RWPE2 (cell line): ENCODE measurements at regions not wholly inside any gene's neighbourhood (a gene's known extent, or its start where the extent isn't known, plus 50 kb on each side); places are given as distances from the start of the nearest gene placed in this dataset.

ENCODE experiments used
- ATAC-seq: fragments of 200-7000 bp; cut with Tn5 transposase; 3 replicates; pipeline ENCODE4 v1.9.1; 2021; ENCODE audit warnings: low read depth
- DNase-seq: peaks from one replicate; pipeline ENCODE4 v3.0.0-alpha.2; 2020; ENCODE audit warnings: low spot score
- H3K27ac ChIP-seq: fragments of 450-650 bp; 2 replicates; pipeline ENCODE4 v1.5.1; 2017; ENCODE audit warnings: mild to moderate bottlenecking; ENCODE audit not compliant: poor library complexity, severe bottlenecking
- H3K27me3 ChIP-seq: fragments of 250-450 bp; sonication (Bioruptor Pico); 2 replicates; pipeline ENCODE4 v1.5.1; 2021; ENCODE audit warnings: mild to moderate bottlenecking, moderate library complexity; ENCODE audit not compliant: insufficient read depth, poor library complexity, severe bottlenecking
- H3K36me3 ChIP-seq: fragments of 250-450 bp; sonication (Bioruptor Pico); 2 replicates; pipeline ENCODE4 v1.5.1; 2020; ENCODE audit warnings: low read depth, mild to moderate bottlenecking, moderate library complexity
- H3K4me1 ChIP-seq: fragments of 250-450 bp; sonication (Bioruptor Pico); 2 replicates; pipeline ENCODE4 v1.5.1; 2021; ENCODE audit warnings: mild to moderate bottlenecking, moderate library complexity; ENCODE audit not compliant: insufficient read depth, poor library complexity, severe bottlenecking
- H3K4me3 ChIP-seq: fragments of 250-450 bp; sonication (Bioruptor Pico); 2 replicates; pipeline ENCODE4 v1.5.1; 2021; ENCODE audit warnings: mild to moderate bottlenecking, moderate library complexity; ENCODE audit not compliant: severe bottlenecking
- H3K9me3 ChIP-seq: fragments of 250-450 bp; sonication (Bioruptor Pico); 2 replicates; pipeline ENCODE4 v1.5.1; 2021; ENCODE audit warnings: mild to moderate bottlenecking, moderate library complexity; ENCODE audit not compliant: severe bottlenecking
- TF ChIP-seq, protein P1 (sequence below): fragments of 450-650 bp; IDR thresholded peaks from one replicate; pipeline ENCODE4 v1.5.1; 2017; ENCODE audit warnings: mild to moderate bottlenecking, moderate library complexity; ENCODE audit not compliant: poor library complexity, severe bottlenecking

DNA sequence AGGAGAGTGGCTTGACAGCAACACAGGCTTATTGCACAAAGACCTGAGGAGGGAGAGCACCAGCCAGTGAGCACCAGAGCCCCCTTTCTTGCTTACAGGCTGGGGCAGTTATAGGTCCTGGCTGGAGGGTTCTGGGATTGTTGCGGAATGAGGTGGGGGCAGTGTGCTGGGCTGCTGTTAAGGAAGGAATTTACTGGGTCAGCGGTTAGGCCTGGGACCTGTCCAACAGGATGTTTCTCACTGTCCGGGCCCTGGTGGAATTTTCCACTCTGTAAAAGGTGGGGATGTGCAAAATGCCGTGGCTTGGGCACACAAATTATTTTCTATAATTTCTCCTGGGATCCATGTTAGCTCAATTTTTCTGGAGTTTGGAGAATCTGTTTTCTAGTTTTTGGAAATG lies 757.3 kb downstream of the TYW1 start:
- Histone ChIP-seq H3K27ac (no peak overlapping the region), H3K9me3 (no peaks in the 10 kb centered on the region), H3K36me3 (no peaks in the 10 kb centered on the region), H3K4me3 (no peak overlapping the region), H3K4me1 (no peaks in the 10 kb centered on the region), H3K27me3 (no peaks in the 10 kb centered on the region)
- no peak for ATAC-seq
- no peak for DNase-seq
- TF ChIP-seq, protein P1, sequence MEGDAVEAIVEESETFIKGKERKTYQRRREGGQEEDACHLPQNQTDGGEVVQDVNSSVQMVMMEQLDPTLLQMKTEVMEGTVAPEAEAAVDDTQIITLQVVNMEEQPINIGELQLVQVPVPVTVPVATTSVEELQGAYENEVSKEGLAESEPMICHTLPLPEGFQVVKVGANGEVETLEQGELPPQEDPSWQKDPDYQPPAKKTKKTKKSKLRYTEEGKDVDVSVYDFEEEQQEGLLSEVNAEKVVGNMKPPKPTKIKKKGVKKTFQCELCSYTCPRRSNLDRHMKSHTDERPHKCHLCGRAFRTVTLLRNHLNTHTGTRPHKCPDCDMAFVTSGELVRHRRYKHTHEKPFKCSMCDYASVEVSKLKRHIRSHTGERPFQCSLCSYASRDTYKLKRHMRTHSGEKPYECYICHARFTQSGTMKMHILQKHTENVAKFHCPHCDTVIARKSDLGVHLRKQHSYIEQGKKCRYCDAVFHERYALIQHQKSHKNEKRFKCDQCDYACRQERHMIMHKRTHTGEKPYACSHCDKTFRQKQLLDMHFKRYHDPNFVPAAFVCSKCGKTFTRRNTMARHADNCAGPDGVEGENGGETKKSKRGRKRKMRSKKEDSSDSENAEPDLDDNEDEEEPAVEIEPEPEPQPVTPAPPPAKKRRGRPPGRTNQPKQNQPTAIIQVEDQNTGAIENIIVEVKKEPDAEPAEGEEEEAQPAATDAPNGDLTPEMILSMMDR = no peak

DNA sequence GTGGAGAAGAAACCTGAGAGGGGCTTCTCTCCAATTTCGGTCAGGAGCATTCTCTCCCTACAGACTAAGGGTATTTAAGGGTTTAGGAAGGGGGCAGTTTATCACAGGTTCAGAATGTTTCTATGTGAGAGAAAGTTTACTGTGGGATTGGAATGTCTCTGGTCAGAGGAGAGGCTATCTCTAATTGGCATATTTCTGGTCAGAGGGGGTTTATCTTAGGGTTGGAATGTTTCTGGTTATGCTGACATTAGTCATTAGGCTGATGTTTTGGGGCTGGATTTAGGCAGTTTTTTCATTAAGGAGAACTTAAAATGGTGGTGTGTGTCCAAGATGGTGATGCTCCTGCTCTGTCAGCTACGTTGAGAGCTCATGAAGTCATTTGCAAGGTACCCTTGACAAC lies 758.0 kb downstream of the TYW1 start:
- no peak overlapping the region for H3K27ac ChIP-seq
- no peak for ATAC-seq
- H3K36me3 ChIP-seq = no peaks in the 10 kb centered on the region
- no peaks in the 10 kb centered on the region for H3K4me1 ChIP-seq
- no peak overlapping the region for H3K4me3 ChIP-seq
- TF ChIP-seq, protein P1 = no peak
- H3K9me3 ChIP-seq = no peaks in the 10 kb centered on the region
- no peaks in the 10 kb centered on the region for H3K27me3 ChIP-seq
- DNase-seq = no peak

DNA sequence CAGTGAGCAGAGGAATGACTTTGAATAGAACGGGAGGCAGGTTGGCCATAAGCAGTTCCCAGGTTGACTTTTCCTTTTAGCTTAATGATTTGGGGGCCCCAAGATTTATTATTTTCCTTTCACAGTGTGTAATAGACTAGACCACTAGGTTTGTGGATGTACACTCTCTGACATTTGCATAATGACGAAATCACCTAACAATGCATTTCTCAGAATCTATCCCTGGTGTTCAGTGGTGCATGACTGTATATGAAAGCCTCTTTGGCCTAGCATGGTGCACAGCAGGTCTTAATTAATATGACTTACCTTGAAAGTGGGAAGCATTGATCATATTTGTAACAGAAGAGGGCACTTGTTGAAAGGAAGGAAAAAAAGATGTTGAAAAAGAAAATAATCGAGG lies 761.9 kb downstream of the TYW1 start:
- DNase-seq (no peak), ATAC-seq (no peak)
- Histone ChIP-seq H3K4me3 (no peak overlapping the region), H3K27ac (no peak overlapping the region), H3K9me3 (no peaks in the 10 kb centered on the region), H3K4me1 (no peaks in the 10 kb centered on the region), H3K27me3 (no peaks in the 10 kb centered on the region), H3K36me3 (no peaks in the 10 kb centered on the region)
- TF ChIP-seq, protein P1 = no peak

DNA sequence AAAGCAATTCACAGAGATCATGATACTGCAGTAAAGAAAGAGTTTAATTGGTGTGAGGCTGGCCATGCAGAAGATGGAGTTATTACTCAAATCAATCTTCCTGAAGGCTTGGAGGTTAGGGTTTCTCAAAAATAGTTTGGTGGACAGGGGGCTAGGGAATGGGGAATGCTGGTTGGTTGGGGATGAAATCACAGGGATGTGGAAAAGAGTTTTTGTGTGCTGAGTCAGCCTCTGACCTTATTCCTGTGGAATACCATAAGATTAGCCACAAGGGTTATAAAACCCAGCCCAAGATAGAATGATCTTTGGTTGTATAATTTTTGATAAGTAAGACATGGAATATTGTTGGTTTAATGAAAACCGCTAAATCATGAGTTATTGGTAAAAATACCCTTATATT lies 764.3 kb downstream of the TYW1 start:
- Histone ChIP-seq H3K9me3 (no peaks in the 10 kb centered on the region), H3K27ac (no peak overlapping the region), H3K4me3 (no peak overlapping the region), H3K36me3 (no peaks in the 10 kb centered on the region), H3K4me1 (no peaks in the 10 kb centered on the region), H3K27me3 (no peaks in the 10 kb centered on the region)
- ATAC-seq (no peak), DNase-seq (no peak)
- TF ChIP-seq, protein P1 = no peak

DNA sequence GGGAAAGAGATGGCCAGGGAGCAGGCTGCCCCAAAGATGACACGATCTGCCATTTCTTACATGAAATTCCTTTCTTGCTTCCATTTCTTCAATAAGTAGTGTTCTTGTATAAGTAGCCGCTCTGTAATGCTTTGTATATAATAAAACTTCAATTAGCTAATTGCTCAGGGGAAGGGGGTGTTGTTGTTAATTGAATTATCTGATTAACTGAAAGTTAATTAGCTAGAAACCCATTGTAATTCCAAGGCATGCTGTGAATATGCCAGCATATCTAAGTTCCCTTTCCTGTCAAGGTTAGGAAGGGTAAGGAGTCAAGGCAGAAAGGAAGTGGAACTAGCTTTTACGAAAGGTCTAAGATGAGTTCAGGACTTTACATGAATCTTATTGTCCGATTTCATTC lies 765.9 kb downstream of the TYW1 start:
- TF ChIP-seq, protein P1 = no peak
- Histone ChIP-seq H3K4me3 (no peak overlapping the region), H3K27ac (no peak overlapping the region), H3K9me3 (no peaks in the 10 kb centered on the region), H3K27me3 (no peaks in the 10 kb centered on the region), H3K36me3 (no peaks in the 10 kb centered on the region), H3K4me1 (no peaks in the 10 kb centered on the region)
- no peak for ATAC-seq
- DNase-seq = no peak
